GM23338 (cell line): ENCODE measurements at regions not wholly inside any gene's neighbourhood (a gene's known extent, or its start where the extent isn't known, plus 50 kb on each side); places are given as distances from the start of the nearest gene placed in this dataset.

Experiments
- CREB1 ChIP-seq: fragments of 250-450 bp; sonication (Bioruptor Pico); IDR thresholded peaks from 2 replicates; pipeline ENCODE4 v1.5.0; 2020; ENCODE audit warnings: low read depth, mild to moderate bottlenecking, moderate library complexity
- CTCF ChIP-seq, 2 experiments: fragments of 200-600 bp in 1 of 2; sonication (generic) in 1 of 2; conservative IDR thresholded peaks; 2 replicates each; pipeline versions ENCODE4 v1.5.1 to v1.6.1; 2016 to 2017; ENCODE audit warnings: antibody characterized with exemption in 2 of 2, low read depth in 2 of 2, mild to moderate bottlenecking in 2 of 2, moderate library complexity in 1 of 2
- EZH2 ChIP-seq: fragments of 200-600 bp; sonication (generic); IDR thresholded peaks from one replicate; pipeline ENCODE4 v1.8.0; 2017; ENCODE audit warnings: antibody characterized with exemption, mild to moderate bottlenecking, low read depth; ENCODE audit not compliant: unreplicated experiment
- JUNB ChIP-seq: IDR thresholded peaks from one replicate; pipeline ENCODE4 v1.6.1; 2016; ENCODE audit warnings: antibody characterized with exemption; ENCODE audit not compliant: unreplicated experiment
- NANOG ChIP-seq: IDR thresholded peaks from 2 replicates; pipeline ENCODE4 v1.6.1; 2016; ENCODE audit warnings: antibody characterized with exemption, borderline replicate concordance
- POLR2AphosphoS5 ChIP-seq: IDR thresholded peaks from 2 replicates; pipeline ENCODE4 v1.6.1; 2016; ENCODE audit warnings: antibody characterized with exemption, low read depth
- REST ChIP-seq: IDR thresholded peaks from one replicate; pipeline ENCODE4 v1.6.1; 2018; ENCODE audit warnings: antibody characterized with exemption; ENCODE audit not compliant: unreplicated experiment
- ZNF331 ChIP-seq: fragments of 250-450 bp; sonication (Bioruptor Pico); IDR thresholded peaks from 2 replicates; pipeline ENCODE4 v1.5.0; 2020; ENCODE audit warnings: low read depth, mild to moderate bottlenecking, moderate library complexity

GRCh38 chr9:16255217-16255616 lies 615.3 kb downstream of the BNC2 start:
- no peak for TF ChIP-seq CREB1 (CRISPR knock-in tag)
- TF ChIP-seq CTCF (conservative IDR thresholded peaks at IDR 0.05; ENCODE audit: low read depth in 2 of 2): no peak
- TF ChIP-seq JUNB: no peak
- TF ChIP-seq EZH2: no peak
- no peak for TF ChIP-seq POLR2AphosphoS5
- TF ChIP-seq ZNF331 (CRISPR knock-in tag): no peak
- TF ChIP-seq NANOG: no peak
- no peak for TF ChIP-seq REST
